Heart left ventricle (tissue), 13 donors: ENCODE measurements at regions not wholly inside any gene's neighbourhood (a gene's known extent, or its start where the extent isn't known, plus 50 kb on each side); places are given as distances from the start of the nearest gene placed in this dataset.

Experiments used
- CTCF ChIP-seq, 12 donors: fragments of 200-600 bp; sonication (generic) in 4 of 12; IDR thresholded peaks; one replicate each; pipeline versions ENCODE4 v1.5.0 to v1.8.0; 2018 to 2022; ENCODE audit warnings: antibody characterized with exemption in 12 of 12, mild to moderate bottlenecking in 5 of 12
- POLR2A ChIP-seq, 2 donors: fragments of 450-650 bp; IDR thresholded peaks; one replicate each; pipeline ENCODE4 v1.6.1; 2017; ENCODE audit warnings: antibody characterized with exemption in 2 of 2, mild to moderate bottlenecking in 2 of 2, moderate library complexity in 2 of 2
- donor health status: ischemic (EF 13 %, LVEDD 7.1; RV severe dilation, severe dysfunction).
- donor health status: DM: no; HTN: yes; CAD: no.
- donor health status: DM: no; HTN: no; CAD: no.
- donor health status: ischemic (EF 25% LVEDD 6.9; RV normal size, moderate dysfunction).
- donor health status: ischemic (EF 25% LVEDD 5.7; RV mildly dilated, moderate dysfunction).
- donor health status: ischemic (EF 35%, LVEDD 5.7; RV mildly dilated, moderate dysfunction).
- donor health status: nonischemic (EF 11% LVEDD 7.7; RV severe dilation, severe dysfunction).
- donor health status: DM: yes; HTN: yes; CAD: no.
- donor health status: PGD.
- donor health status: ischemic (EF 29% LVEDD 5.4; RV normal size, mild dysfunction).
- donor health status: nonischemic (EF 23%, LVEDD 6.1; RV moderate dilation, normal function).

DNA sequence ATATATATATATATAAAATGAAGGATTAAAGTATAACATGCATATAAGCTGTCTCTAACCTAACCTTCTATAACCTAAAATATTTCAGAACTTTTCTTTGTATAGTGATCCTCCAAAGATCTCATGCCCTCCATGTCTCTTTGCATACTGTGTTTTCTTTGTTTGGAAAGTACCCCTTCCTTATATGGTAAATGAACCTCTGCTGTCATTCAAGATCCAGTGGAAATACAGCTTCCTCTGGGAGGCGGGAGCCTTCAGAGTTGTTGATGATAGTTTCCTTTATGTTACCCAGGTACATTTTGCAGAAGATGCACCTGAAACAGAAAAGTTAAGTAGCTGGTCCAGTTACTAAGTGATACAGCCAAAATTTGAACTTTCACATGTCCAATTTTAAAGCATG lies 233.3 kb upstream of the FOXP2 start:
- no peak for TF ChIP-seq CTCF (IDR thresholded peaks at IDR 0.05)
- no peak for TF ChIP-seq POLR2A (IDR thresholded peaks at IDR 0.05)
